ENCODE measurements at regions not wholly inside any gene's neighbourhood (a gene's known extent, or its start where the extent isn't known, plus 50 kb on each side); places are given as distances from the start of the nearest gene placed in this dataset.

DNA sequence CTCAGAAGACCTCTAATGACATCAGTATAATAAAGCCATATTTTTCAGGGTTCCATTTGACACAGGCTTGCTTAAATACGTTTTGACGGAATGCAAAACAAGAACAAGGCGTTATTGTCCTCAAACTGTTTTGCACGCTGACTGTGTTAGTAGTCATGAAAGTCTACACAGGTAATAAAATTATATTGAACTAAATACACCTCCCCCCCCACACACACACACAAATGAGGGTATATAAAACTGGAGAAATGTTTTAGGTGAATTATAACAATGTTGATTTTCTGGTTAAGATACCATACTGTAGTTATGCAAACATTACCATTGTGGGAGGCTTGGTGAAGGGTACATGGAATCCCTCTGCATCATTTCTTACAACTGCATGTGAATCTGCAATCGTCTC is 257.1 kb upstream of the ARRDC4 start:
- TF ChIP-seq CTCF (tag by site-specific recombination; IDR thresholded peaks at IDR 0.05) (no peak), ZNF558 (tag by site-specific recombination; IDR thresholded peaks at IDR 0.05) (no peak), ZSCAN23 (tag by site-specific recombination; IDR thresholded peaks at IDR 0.05) (no peak), ZNF302 (tag by site-specific recombination; IDR thresholded peaks at IDR 0.05; ENCODE audit: low read depth) (no peak), ZNF548 (tag by site-specific recombination; IDR thresholded peaks at IDR 0.05) (no peak), AEBP2 (tag by site-specific recombination; IDR thresholded peaks at IDR 0.05; ENCODE audit: borderline replicate concordance) (no peak), ZNF266 (tag by site-specific recombination; IDR thresholded peaks at IDR 0.05; ENCODE audit: low read depth) (no peak), ZXDB (tag by site-specific recombination; IDR thresholded peaks at IDR 0.05) (no peak), ZBTB17 (tag by site-specific recombination; IDR thresholded peaks at IDR 0.05) (no peak), GFI1B (tag by site-specific recombination; IDR thresholded peaks at IDR 0.05) (no peak), YY1 (tag by site-specific recombination; IDR thresholded peaks at IDR 0.05) (no peak), ZNF585B (tag by site-specific recombination; IDR thresholded peaks at IDR 0.05) (no peak)

Data from HEK293 (cell line).